Stimulated activated CD4-positive, alpha-beta T cell treated with anti-CD3 and anti-CD28 coated beads, Interleukin-2, amount 100 ng/mL, for 24 hours (primary cell): ENCODE measurements at regions not wholly inside any gene's neighbourhood (a gene's known extent, or its start where the extent isn't known, plus 50 kb on each side); places are given as distances from the start of the nearest gene placed in this dataset.
"Not testable (repeated sequence)": the region's sequence is repeated elsewhere in the genome, so short reads cannot be mapped to it uniquely, and the experiment has no call there.

Experiments used
- DNase-seq, 2 donors: peaks; one replicate each; pipeline ENCODE4 v3.0.0-alpha.2; 2020

GRCh38 chr2:183465048-183465447 is 340.8 kb downstream of the NUP35 start:
- no peak for DNase-seq

- DNase-seq, result no peak
Observed at GRCh38 chr2:183474912-183475695, 350.9 kb downstream of the NUP35 start.

- no peak for DNase-seq
Observed at GRCh38 chr2:183476490-183476889, 352.2 kb downstream of the NUP35 start.

- no peak for DNase-seq
Observed at GRCh38 chr2:183477296-183477695, 353.1 kb downstream of the NUP35 start.

GRCh38 chr2:183478941-183479595 is 354.8 kb downstream of the NUP35 start:
- DNase-seq, result not testable (repeated sequence)

GRCh38 chr2:183487326-183487725 is 363.1 kb downstream of the NUP35 start:
- no peak for DNase-seq

GRCh38 chr2:183488421-183488820 is 364.2 kb downstream of the NUP35 start:
- no peak for DNase-seq

GRCh38 chr2:183490489-183490888 is 366.2 kb downstream of the NUP35 start:
- DNase-seq, result no peak

GRCh38 chr2:183490914-183491313 is 366.7 kb downstream of the NUP35 start:
- DNase-seq, result no peak

- no peak for DNase-seq
Observed at GRCh38 chr2:183493040-183493439, 368.8 kb downstream of the NUP35 start.

- no peak for DNase-seq
Observed at GRCh38 chr2:183495079-183495478, 370.8 kb downstream of the NUP35 start.

GRCh38 chr2:183495589-183496267 is 371.5 kb downstream of the NUP35 start:
- no peak for DNase-seq

GRCh38 chr2:183497861-183498260 is 373.6 kb downstream of the NUP35 start:
- no peak for DNase-seq

GRCh38 chr2:183505911-183506310 is 381.7 kb downstream of the NUP35 start:
- DNase-seq, result no peak

- no peak for DNase-seq
Observed at GRCh38 chr2:183511154-183511553, 386.9 kb downstream of the NUP35 start.

GRCh38 chr2:183519371-183520056 is 395.3 kb downstream of the NUP35 start:
- DNase-seq, result no peak

- no peak for DNase-seq
Observed at GRCh38 chr2:183521911-183522310, 397.7 kb downstream of the NUP35 start.

GRCh38 chr2:183522489-183523266 is 398.4 kb downstream of the NUP35 start:
- no peak for DNase-seq

GRCh38 chr2:183530333-183530901 is 406.2 kb downstream of the NUP35 start:
- no peak for DNase-seq

- DNase-seq, result no peak
Observed at GRCh38 chr2:183532514-183532913, 408.3 kb downstream of the NUP35 start.

GRCh38 chr2:183533021-183533420 is 408.8 kb downstream of the NUP35 start:
- no peak for DNase-seq

GRCh38 chr2:183536290-183536689 is 412.0 kb downstream of the NUP35 start:
- DNase-seq, result no peak
